NCI-H460 (cell line): ENCODE measurements at regions not wholly inside any gene's neighbourhood (a gene's known extent, or its start where the extent isn't known, plus 50 kb on each side); places are given as distances from the start of the nearest gene placed in this dataset.

Experiments
- DNase-seq: peaks from one replicate; pipeline ENCODE4 v3.0.0-alpha.2; 2016; ENCODE audit warnings: low read depth; ENCODE audit errors: extremely low read depth
- small RNA-seq, 2 experiments: library from RNA; depleted of rRNA; stranded (forward); fragments of <200 nt; gene quantifications; one replicate each; pipeline ENCODE3, GENCODE V24; 2014

GRCh38 chr3:79848876-79849275, 81.1 kb upstream of the ROBO1 start:
- no peak for DNase-seq

- DNase-seq = no peak
Measured at GRCh38 chr3:79847928-79848327, 80.1 kb upstream of the ROBO1 start.

GRCh38 chr3:79846148-79846933, 78.5 kb upstream of the ROBO1 start:
- DNase-seq = no peak

- no peak for DNase-seq
Measured at GRCh38 chr3:79845546-79845945, 77.7 kb upstream of the ROBO1 start.

- DNase-seq = no peak
Measured at GRCh38 chr3:79844176-79844575, 76.4 kb upstream of the ROBO1 start.

GRCh38 chr3:79843180-79843579, 75.4 kb upstream of the ROBO1 start:
- no peak for DNase-seq

- no peak for DNase-seq
Measured at GRCh38 chr3:79835701-79836100, 67.9 kb upstream of the ROBO1 start.

GRCh38 chr3:79824166-79824565, 56.4 kb upstream of the ROBO1 start:
- DNase-seq = no peak

GRCh38 chr3:79822076-79822475, 54.3 kb upstream of the ROBO1 start:
- DNase-seq = no peak

GRCh38 chr3:79820089-79820488, 52.3 kb upstream of the ROBO1 start:
- no peak for DNase-seq

GRCh38 chr3:79818015-79818414, 50.2 kb upstream of the ROBO1 start:
- no peak for DNase-seq

Small RNA genes in the stretch of these regions (small RNA-seq; reads per million reads assigned to genes)
- gene AC108740.1 = 0 reads per million in 2 experiments
